Activated T-cell treated with anti-CD3 and anti-CD28 coated beads, Interleukin-2, amount 50 U/mL, for 24 hours (primary cell): ENCODE measurements at regions not wholly inside any gene's neighbourhood (a gene's known extent, or its start where the extent isn't known, plus 50 kb on each side); places are given as distances from the start of the nearest gene placed in this dataset.

ENCODE experiments used
- DNase-seq: peaks from one replicate; pipeline ENCODE4 v3.0.0-alpha.2; 2020
- H3K27ac Mint-ChIP-seq: 2 replicates; pipeline ENCODE4 v1.8.0; 2020; ENCODE audit warnings: mild to moderate bottlenecking, mixed read lengths
- H3K27me3 Mint-ChIP-seq: 2 replicates; pipeline ENCODE4 v1.8.0; 2020; ENCODE audit warnings: mixed read lengths
- H3K36me3 Mint-ChIP-seq: 2 replicates; pipeline ENCODE4 v1.8.0; 2020; ENCODE audit warnings: low read depth, mixed read lengths
- H3K4me1 Mint-ChIP-seq: 2 replicates; pipeline ENCODE4 v1.8.0; 2020; ENCODE audit warnings: low read depth, mixed read lengths
- H3K4me3 Mint-ChIP-seq: 2 replicates; pipeline ENCODE4 v1.8.0; 2020; ENCODE audit warnings: mild to moderate bottlenecking, moderate library complexity, mixed read lengths
- H3K9me3 Mint-ChIP-seq: 2 replicates; pipeline ENCODE4 v1.8.0; 2020; ENCODE audit warnings: mixed read lengths

DNA sequence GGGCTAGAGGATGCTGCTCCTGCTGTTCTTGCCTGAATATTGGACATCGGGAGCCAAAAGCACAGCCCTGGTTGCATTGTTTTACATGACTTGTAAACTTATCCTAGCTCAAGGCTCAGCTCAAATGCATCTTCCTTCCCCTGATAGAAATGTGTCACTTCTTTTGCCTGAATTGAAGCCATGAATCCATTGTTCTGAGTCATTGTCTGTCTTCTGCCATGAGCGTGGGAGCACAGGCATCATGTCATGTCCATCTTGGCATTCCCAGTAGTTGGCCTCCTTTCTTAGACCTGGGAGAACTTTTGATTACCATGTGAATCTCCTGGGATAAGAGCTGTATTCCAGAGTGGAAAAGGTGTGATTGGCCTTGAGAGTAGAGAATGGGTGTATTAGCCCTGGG, 54.1 kb upstream of the OPN4 start:
- no peaks in the 10 kb centered on the region for H3K4me1 Mint-ChIP-seq
- H3K27me3 Mint-ChIP-seq = no peaks in the 10 kb centered on the region
- no peaks in the 10 kb centered on the region for H3K9me3 Mint-ChIP-seq
- H3K4me3 Mint-ChIP-seq = no peak overlapping the region
- no peaks in the 10 kb centered on the region for H3K36me3 Mint-ChIP-seq
- no peak for DNase-seq
- H3K27ac Mint-ChIP-seq = no peak overlapping the region

DNA sequence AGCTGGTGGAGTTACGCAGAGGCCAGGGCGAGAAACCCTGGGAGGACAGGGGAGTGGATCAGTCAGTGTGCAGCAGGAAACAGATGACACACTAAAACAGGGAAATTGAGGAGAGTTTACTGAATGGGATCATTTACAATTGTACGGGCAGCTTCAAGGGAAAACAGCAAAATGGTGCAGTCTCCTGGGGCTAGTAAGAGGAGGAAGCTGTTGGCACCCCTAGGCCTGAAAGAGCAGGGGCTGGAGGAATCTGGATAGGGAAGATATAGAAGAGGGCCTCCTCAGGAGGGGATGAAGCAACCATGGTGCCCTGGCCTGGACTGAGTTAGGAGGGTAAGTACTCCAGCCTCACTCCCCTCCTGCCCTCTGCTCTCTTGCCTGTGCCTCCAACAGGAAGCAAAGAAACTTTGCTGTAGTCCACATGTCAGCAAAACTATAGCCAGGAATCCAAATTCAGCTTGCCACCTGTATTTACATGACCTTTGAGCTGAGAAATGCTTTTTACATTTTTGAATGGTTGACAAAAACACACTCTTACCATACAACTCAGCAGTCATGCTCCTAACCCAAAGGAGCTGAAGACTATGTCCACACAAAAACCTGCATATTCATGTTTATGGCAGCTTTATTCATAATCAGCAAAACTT, 52.3 kb upstream of the OPN4 start:
- H3K4me1 Mint-ChIP-seq = no peaks in the 10 kb centered on the region
- H3K27me3 Mint-ChIP-seq = no peaks in the 10 kb centered on the region
- H3K27ac Mint-ChIP-seq = no peak overlapping the region
- DNase-seq = no peak
- H3K4me3 Mint-ChIP-seq = no peak overlapping the region
- no peaks in the 10 kb centered on the region for H3K36me3 Mint-ChIP-seq
- H3K9me3 Mint-ChIP-seq = peaks cover 3% of the 10 kb centered on the region

DNA sequence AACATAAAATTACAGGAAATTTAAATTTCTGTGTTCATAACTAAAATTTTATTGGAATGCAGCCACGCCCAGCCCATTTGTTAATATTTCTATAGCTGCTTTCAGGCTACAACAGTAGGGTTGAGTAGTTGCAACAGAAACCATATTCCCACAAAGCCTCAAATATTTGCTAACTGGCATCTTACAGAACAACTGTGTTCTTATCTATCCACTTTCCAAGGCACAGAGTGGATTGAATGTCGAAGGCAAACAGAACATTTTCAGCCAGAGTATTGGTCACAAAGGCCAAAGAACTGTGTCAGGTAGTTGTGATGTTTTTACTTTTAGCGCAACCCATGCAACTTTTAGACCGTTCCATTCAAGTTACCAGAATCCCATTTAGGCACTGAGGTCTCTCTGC, 51.1 kb upstream of the OPN4 start:
- Mint-ChIP-seq H3K27me3 (peaks cover 6% of the 10 kb centered on the region), H3K4me1 (no peaks in the 10 kb centered on the region), H3K4me3 (no peak overlapping the region), H3K36me3 (no peaks in the 10 kb centered on the region), H3K27ac (no peak overlapping the region), H3K9me3 (peaks cover 3% of the 10 kb centered on the region)
- DNase-seq = no peak
